Liver (tissue), 8 donors: ENCODE measurements at regions not wholly inside any gene's neighbourhood (a gene's known extent, or its start where the extent isn't known, plus 50 kb on each side); places are given as distances from the start of the nearest gene placed in this dataset.

Experiments
- DNase-seq: peaks from one replicate; pipeline ENCODE4 v3.0.0-alpha.2; 2017; ENCODE audit warnings: low spot score
- H3K27ac ChIP-seq, 2 donors: one replicate each; pipeline ENCODE4 v1.7.0; 2013; ENCODE audit warnings: inconsistent platforms in 2 of 2, low read length in 2 of 2, control low read depth in 1 of 2, low read depth in 1 of 2, mild to moderate bottlenecking in 1 of 2
- H3K27me3 ChIP-seq, 4 donors: one replicate each; pipeline versions ENCODE4 v1.6.1 to v1.7.0; 2013; ENCODE audit warnings: low read length in 3 of 4, inconsistent platforms in 1 of 4, mild to moderate bottlenecking in 1 of 4, moderate library complexity in 1 of 4; ENCODE audit not compliant: control insufficient read depth in 4 of 4, insufficient read depth in 4 of 4
- H3K36me3 ChIP-seq, 4 donors: one replicate each; pipeline versions ENCODE4 v1.6.1 to v1.7.0; 2013; ENCODE audit warnings: low read length in 3 of 4, mild to moderate bottlenecking in 3 of 4, low read depth in 1 of 4, moderate library complexity in 1 of 4; ENCODE audit not compliant: control insufficient read depth in 4 of 4, insufficient read depth in 3 of 4
- H3K4me1 ChIP-seq, 4 donors: one replicate each; pipeline versions ENCODE4 v1.6.1 to v1.7.0; 2013; ENCODE audit warnings: low read length in 3 of 4, mild to moderate bottlenecking in 3 of 4, moderate library complexity in 1 of 4; ENCODE audit not compliant: control insufficient read depth in 4 of 4, insufficient read depth in 4 of 4
- H3K4me3 ChIP-seq, 3 donors: one replicate each; pipeline versions ENCODE4 v1.6.1 to v1.7.0; 2013; ENCODE audit warnings: low read length in 3 of 3, control low read depth in 1 of 3, low read depth in 1 of 3, mild to moderate bottlenecking in 1 of 3
- H3K9ac ChIP-seq, 2 donors: one replicate each; pipeline ENCODE4 v1.7.0; 2013; ENCODE audit warnings: low read length in 2 of 2, mild to moderate bottlenecking in 2 of 2, moderate library complexity in 2 of 2, control low read depth in 1 of 2, low read depth in 1 of 2
- H3K9me3 ChIP-seq, 4 donors: one replicate each; pipeline versions ENCODE4 v1.6.1 to v1.7.0; 2013; ENCODE audit warnings: low read length in 3 of 4; ENCODE audit not compliant: control insufficient read depth in 4 of 4
- EGR1 ChIP-seq, 2 donors: IDR thresholded peaks; 2 replicates each; pipeline ENCODE4 v1.6.1; 2016 to 2018; ENCODE audit warnings: antibody characterized with exemption in 2 of 2, low read depth in 2 of 2
- FOXA2 ChIP-seq: IDR thresholded peaks from 2 replicates; pipeline ENCODE4 v1.6.1; 2016; ENCODE audit warnings: antibody characterized with exemption
- GABPA ChIP-seq, 2 donors: IDR thresholded peaks in 1 of 2; conservative IDR thresholded peaks in 1 of 2; 2 replicates each; pipeline ENCODE4 v1.6.1; 2016; ENCODE audit warnings: antibody characterized with exemption in 2 of 2, mild to moderate bottlenecking in 1 of 2, moderate library complexity in 1 of 2
- HNF4A ChIP-seq, 2 donors: conservative IDR thresholded peaks; 2 replicates each; pipeline ENCODE4 v1.6.1; 2016; ENCODE audit warnings: antibody characterized with exemption in 2 of 2, mild to moderate bottlenecking in 2 of 2
- HNF4G ChIP-seq: IDR thresholded peaks from 2 replicates; pipeline ENCODE4 v1.6.1; 2016; ENCODE audit warnings: antibody characterized with exemption
- JUND ChIP-seq, 2 donors: IDR thresholded peaks; 2 replicates each; pipeline ENCODE4 v1.6.1; 2016; ENCODE audit warnings: antibody characterized with exemption in 2 of 2
- NR2F2 ChIP-seq: IDR thresholded peaks from 2 replicates; pipeline ENCODE4 v1.6.1; 2016; ENCODE audit warnings: antibody characterized with exemption
- RXRA ChIP-seq, 2 donors: IDR thresholded peaks; 2 replicates each; pipeline ENCODE4 v1.6.1; 2017 to 2018; ENCODE audit warnings: antibody characterized with exemption in 2 of 2, mild to moderate bottlenecking in 1 of 2
- SP1 ChIP-seq: IDR thresholded peaks from 2 replicates; pipeline ENCODE4 v1.6.1; 2018; ENCODE audit warnings: antibody characterized with exemption, mild to moderate bottlenecking
- TAF1 ChIP-seq: conservative IDR thresholded peaks from 2 replicates; pipeline ENCODE4 v1.6.1; 2016; ENCODE audit warnings: antibody characterized with exemption, mild to moderate bottlenecking
- YY1 ChIP-seq: IDR thresholded peaks from 2 replicates; pipeline ENCODE4 v1.6.1; 2016; ENCODE audit warnings: antibody characterized with exemption, mild to moderate bottlenecking
- WGBS: extraction: QIAGEN DNeasy Blood & Tissue Kit; methylation state at CpG from one replicate; pipeline ENCODE4 v1.1.7; 2013; 5-methylcytosine and 5-hydroxymethylcytosine counted together
- TF ChIP-seq, protein P1 (sequence below): IDR thresholded peaks from 2 replicates; pipeline ENCODE4 v1.6.1; 2016; ENCODE audit warnings: antibody characterized with exemption
- TF ChIP-seq, protein P2 (sequence below): IDR thresholded peaks from 2 replicates; pipeline ENCODE4 v1.6.1; 2016; ENCODE audit warnings: antibody characterized with exemption
- TF ChIP-seq, protein P3 (sequence below): fragments of 150-350 bp; IDR thresholded peaks from 2 replicates; pipeline ENCODE4 v1.5.1; 2017; ENCODE audit warnings: improper control_type of control experiment, low read depth, low read length; ENCODE audit not compliant: missing input control
- TF ChIP-seq, protein P4 (sequence below): IDR thresholded peaks from 2 replicates; pipeline ENCODE4 v1.6.1; 2016; ENCODE audit warnings: antibody characterized with exemption, mild to moderate bottlenecking
- TF ChIP-seq, protein P5 (sequence below): IDR thresholded peaks from 2 replicates; pipeline ENCODE4 v1.6.1; 2016; ENCODE audit warnings: antibody characterized with exemption
- donor health status: healthy.
- donor health status: healthy.
- donor health status: healthy.
- donor health status: healthy.
- donor health status: healthy.

DNA sequence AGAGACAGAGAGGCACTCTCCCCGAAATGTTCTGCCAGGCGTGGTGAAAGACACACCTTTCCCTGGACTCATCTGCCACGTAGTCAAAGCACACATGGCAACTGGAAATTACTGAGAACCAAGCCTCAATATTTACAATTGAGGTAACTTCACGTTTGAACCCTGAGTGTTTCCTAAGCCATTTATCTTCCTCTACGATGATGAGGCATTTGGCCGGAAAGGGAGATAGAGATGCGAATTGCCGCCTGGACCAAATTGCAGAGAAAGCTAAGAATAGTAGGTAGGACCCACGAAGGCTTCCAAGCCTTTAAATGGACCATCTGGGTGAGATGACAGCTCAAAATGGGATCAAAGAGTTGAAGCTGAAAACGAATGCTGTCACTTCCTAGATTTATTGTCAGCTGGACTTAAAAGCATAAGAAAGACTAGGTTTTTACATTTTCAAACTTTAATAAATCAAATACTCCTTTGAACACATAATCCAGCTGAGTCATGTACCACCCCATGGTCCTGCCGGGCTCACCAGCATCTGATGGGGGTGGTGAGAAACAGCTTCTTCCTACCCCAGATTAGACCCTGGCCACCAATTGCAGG is 135.6 kb upstream of the LYZL2 start:
- Histone ChIP-seq H3K9me3 (peaks cover 0 to 9% (median 5%) of the 10 kb centered on the region in 4 donors), H3K36me3 (no peaks in the 10 kb centered on the region), H3K9ac (no peak overlapping the region), H3K27me3 (no peaks in the 10 kb centered on the region), H3K4me1 (no peaks in the 10 kb centered on the region), H3K4me3 (no peak overlapping the region), H3K27ac (no peak overlapping the region)
- no peak for TF ChIP-seq NR2F2
- TF ChIP-seq, protein P1, sequence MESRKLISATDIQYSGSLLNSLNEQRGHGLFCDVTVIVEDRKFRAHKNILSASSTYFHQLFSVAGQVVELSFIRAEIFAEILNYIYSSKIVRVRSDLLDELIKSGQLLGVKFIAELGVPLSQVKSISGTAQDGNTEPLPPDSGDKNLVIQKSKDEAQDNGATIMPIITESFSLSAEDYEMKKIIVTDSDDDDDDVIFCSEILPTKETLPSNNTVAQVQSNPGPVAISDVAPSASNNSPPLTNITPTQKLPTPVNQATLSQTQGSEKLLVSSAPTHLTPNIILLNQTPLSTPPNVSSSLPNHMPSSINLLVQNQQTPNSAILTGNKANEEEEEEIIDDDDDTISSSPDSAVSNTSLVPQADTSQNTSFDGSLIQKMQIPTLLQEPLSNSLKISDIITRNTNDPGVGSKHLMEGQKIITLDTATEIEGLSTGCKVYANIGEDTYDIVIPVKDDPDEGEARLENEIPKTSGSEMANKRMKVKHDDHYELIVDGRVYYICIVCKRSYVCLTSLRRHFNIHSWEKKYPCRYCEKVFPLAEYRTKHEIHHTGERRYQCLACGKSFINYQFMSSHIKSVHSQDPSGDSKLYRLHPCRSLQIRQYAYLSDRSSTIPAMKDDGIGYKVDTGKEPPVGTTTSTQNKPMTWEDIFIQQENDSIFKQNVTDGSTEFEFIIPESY = no peak
- TF ChIP-seq JUND (IDR thresholded peaks at IDR 0.05) = no peak
- TF ChIP-seq HNF4A (conservative IDR thresholded peaks at IDR 0.05) = no peak
- no peak for TF ChIP-seq RXRA (IDR thresholded peaks at IDR 0.05)
- TF ChIP-seq, protein P2, sequence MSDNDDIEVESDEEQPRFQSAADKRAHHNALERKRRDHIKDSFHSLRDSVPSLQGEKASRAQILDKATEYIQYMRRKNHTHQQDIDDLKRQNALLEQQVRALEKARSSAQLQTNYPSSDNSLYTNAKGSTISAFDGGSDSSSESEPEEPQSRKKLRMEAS = no peak
- TF ChIP-seq SP1 = no peak
- TF ChIP-seq, protein P3, sequence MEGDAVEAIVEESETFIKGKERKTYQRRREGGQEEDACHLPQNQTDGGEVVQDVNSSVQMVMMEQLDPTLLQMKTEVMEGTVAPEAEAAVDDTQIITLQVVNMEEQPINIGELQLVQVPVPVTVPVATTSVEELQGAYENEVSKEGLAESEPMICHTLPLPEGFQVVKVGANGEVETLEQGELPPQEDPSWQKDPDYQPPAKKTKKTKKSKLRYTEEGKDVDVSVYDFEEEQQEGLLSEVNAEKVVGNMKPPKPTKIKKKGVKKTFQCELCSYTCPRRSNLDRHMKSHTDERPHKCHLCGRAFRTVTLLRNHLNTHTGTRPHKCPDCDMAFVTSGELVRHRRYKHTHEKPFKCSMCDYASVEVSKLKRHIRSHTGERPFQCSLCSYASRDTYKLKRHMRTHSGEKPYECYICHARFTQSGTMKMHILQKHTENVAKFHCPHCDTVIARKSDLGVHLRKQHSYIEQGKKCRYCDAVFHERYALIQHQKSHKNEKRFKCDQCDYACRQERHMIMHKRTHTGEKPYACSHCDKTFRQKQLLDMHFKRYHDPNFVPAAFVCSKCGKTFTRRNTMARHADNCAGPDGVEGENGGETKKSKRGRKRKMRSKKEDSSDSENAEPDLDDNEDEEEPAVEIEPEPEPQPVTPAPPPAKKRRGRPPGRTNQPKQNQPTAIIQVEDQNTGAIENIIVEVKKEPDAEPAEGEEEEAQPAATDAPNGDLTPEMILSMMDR = no peak
- TF ChIP-seq, protein P4, sequence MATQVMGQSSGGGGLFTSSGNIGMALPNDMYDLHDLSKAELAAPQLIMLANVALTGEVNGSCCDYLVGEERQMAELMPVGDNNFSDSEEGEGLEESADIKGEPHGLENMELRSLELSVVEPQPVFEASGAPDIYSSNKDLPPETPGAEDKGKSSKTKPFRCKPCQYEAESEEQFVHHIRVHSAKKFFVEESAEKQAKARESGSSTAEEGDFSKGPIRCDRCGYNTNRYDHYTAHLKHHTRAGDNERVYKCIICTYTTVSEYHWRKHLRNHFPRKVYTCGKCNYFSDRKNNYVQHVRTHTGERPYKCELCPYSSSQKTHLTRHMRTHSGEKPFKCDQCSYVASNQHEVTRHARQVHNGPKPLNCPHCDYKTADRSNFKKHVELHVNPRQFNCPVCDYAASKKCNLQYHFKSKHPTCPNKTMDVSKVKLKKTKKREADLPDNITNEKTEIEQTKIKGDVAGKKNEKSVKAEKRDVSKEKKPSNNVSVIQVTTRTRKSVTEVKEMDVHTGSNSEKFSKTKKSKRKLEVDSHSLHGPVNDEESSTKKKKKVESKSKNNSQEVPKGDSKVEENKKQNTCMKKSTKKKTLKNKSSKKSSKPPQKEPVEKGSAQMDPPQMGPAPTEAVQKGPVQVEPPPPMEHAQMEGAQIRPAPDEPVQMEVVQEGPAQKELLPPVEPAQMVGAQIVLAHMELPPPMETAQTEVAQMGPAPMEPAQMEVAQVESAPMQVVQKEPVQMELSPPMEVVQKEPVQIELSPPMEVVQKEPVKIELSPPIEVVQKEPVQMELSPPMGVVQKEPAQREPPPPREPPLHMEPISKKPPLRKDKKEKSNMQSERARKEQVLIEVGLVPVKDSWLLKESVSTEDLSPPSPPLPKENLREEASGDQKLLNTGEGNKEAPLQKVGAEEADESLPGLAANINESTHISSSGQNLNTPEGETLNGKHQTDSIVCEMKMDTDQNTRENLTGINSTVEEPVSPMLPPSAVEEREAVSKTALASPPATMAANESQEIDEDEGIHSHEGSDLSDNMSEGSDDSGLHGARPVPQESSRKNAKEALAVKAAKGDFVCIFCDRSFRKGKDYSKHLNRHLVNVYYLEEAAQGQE = no peak
- TF ChIP-seq GABPA (IDR thresholded peaks at IDR 0.05 in 1 of 2, conservative IDR thresholded peaks at IDR 0.05 in 1 of 2) = no peak
- DNase-seq = no peak
- 79% methylated on average over 11 of the region's 11 CpGs for WGBS

DNA sequence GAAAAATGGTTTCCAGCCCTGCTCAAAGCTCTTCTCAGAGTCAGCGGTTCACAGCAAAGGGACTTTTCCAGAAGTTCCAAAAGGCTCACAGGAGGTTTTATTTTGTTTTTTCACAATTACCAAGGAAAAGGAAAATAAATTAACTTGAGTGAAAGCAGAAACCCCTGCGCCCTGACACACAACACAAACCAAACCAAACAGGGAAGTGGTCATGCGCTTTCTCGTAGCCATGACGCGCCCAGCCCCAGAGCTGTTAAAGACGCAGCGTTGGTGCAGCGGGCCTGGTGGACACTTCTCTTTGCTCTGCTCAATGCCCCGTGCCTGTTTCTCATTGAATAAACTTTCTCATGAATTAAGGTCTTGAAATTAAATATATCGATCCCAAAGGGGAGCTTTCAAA is 134.4 kb upstream of the LYZL2 start:
- H3K9ac ChIP-seq = no peak overlapping the region
- no peak overlapping the region for H3K4me3 ChIP-seq
- H3K36me3 ChIP-seq = no peaks in the 10 kb centered on the region
- H3K27ac ChIP-seq = no peak overlapping the region
- H3K4me1 ChIP-seq = no peaks in the 10 kb centered on the region
- peaks cover 0 to 5% (median 0%) of the 10 kb centered on the region in 4 donors for H3K9me3 ChIP-seq
- DNase-seq = no peak
- TF ChIP-seq TAF1 (no peak), FOXA2 (no peak), HNF4G (no peak), NR2F2 (no peak), YY1 (no peak), EGR1 (IDR thresholded peaks at IDR 0.05; ENCODE audit: low read depth in 2 of 2) (no peak), RXRA (IDR thresholded peaks at IDR 0.05) (no peak), SP1 (no peak)
- TF ChIP-seq, protein P1 = no peak
- TF ChIP-seq, protein P5, sequence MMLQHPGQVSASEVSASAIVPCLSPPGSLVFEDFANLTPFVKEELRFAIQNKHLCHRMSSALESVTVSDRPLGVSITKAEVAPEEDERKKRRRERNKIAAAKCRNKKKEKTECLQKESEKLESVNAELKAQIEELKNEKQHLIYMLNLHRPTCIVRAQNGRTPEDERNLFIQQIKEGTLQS = no peak
- 81% methylated on average over 11 of the region's 11 CpGs for WGBS
- no peaks in the 10 kb centered on the region for H3K27me3 ChIP-seq
